ENCODE measurements at regions not wholly inside any gene's neighbourhood (a gene's known extent, or its start where the extent isn't known, plus 50 kb on each side); places are given as distances from the start of the nearest gene placed in this dataset.

GRCh38 chr1:213507472-213508223 is 456.6 kb downstream of the RPS6KC1 start:
- Histone ChIP-seq H3K4me1 (ENCODE audit: control insufficient read depth in 2 of 2, insufficient read depth in 2 of 2, low read length in 2 of 2) (no peaks in the 10 kb centered on the region), H3K27me3 (replicated peaks in 1 of 4; ENCODE audit: control extremely low read depth in 1 of 4, control insufficient read depth in 3 of 4, insufficient read depth in 4 of 4, low read length in 3 of 4) (no peaks in the 10 kb centered on the region), H4K20me1 (ENCODE audit: control insufficient read depth, insufficient read depth, low read length, poor library complexity, severe bottlenecking) (no peaks in the 10 kb centered on the region), H3K4me2 (replicated peaks; ENCODE audit: low read depth, low read length, poor library complexity, severe bottlenecking) (no peak overlapping the region), H3K79me2 (ENCODE audit: control insufficient read depth, insufficient read depth, low read length) (no peaks in the 10 kb centered on the region), H3K27ac (ENCODE audit: low read length in 2 of 2) (no peak overlapping the region), H3K9me3 (ENCODE audit: control extremely low read depth in 1 of 3, control insufficient read depth in 2 of 3, insufficient read depth in 1 of 3, low read length in 2 of 3) (peaks cover 0 to 2% (median 0%) of the 10 kb centered on the region in 3 donors), H3K4me3 (ENCODE audit: control extremely low read depth in 1 of 5, extremely low read depth in 1 of 5, insufficient read depth in 1 of 5, low read depth in 2 of 5, low read length in 4 of 5) (no peak overlapping the region), H3K9ac (ENCODE audit: low read length) (no peak overlapping the region), H3K36me3 (replicated peaks in 1 of 2; ENCODE audit: control extremely low read depth in 1 of 2, control insufficient read depth in 1 of 2, extremely low read depth in 1 of 2, insufficient read depth in 2 of 2, low read length in 1 of 2) (no peaks in the 10 kb centered on the region), H2AFZ (ENCODE audit: insufficient read depth, low read depth, low read length, poor library complexity, severe bottlenecking) (no peak overlapping the region)
- no peak overlapping the region for H3K4me3 Mint-ChIP-seq
- no peak overlapping the region for H3K27ac Mint-ChIP-seq
- intact Hi-C loops (cut with micrococcal nuclease): no loop called here
- no peak for DNase-seq
- no peak for TF ChIP-seq EZH2 (IDR thresholded peaks at IDR 0.05; ENCODE audit: borderline replicate concordance, insufficient read depth, low read depth, low read length, poor library complexity, severe bottlenecking)
- ChIA-PET POLR2A (no interaction called here), CTCF (no interaction called here)
- ATAC-seq (ENCODE audit: low read depth): no peak
- 60% methylated on average over 1 of the region's 7 CpGs for WGBS (ENCODE audit: insufficient coverage)
- peaks cover 5% of the 10 kb centered on the region for H3K27me3 Mint-ChIP-seq
- no peaks in the 10 kb centered on the region for H3K9me3 Mint-ChIP-seq (ENCODE audit: insufficient read depth)
- no peaks in the 10 kb centered on the region for H3K4me1 Mint-ChIP-seq

- Mint-ChIP-seq H3K27ac (no peak overlapping the region), H3K27me3 (peaks cover 5% of the 10 kb centered on the region), H3K4me1 (no peaks in the 10 kb centered on the region), H3K9me3 (ENCODE audit: insufficient read depth) (no peaks in the 10 kb centered on the region), H3K4me3 (no peak overlapping the region)
- Histone ChIP-seq H3K36me3 (replicated peaks in 1 of 2; ENCODE audit: control extremely low read depth in 1 of 2, control insufficient read depth in 1 of 2, extremely low read depth in 1 of 2, insufficient read depth in 2 of 2, low read length in 1 of 2) (no peaks in the 10 kb centered on the region), H3K9me3 (ENCODE audit: control extremely low read depth in 1 of 3, control insufficient read depth in 2 of 3, insufficient read depth in 1 of 3, low read length in 2 of 3) (no peaks in the 10 kb centered on the region), H3K27me3 (replicated peaks in 1 of 4; ENCODE audit: control extremely low read depth in 1 of 4, control insufficient read depth in 3 of 4, insufficient read depth in 4 of 4, low read length in 3 of 4) (no peaks in the 10 kb centered on the region), H2AFZ (ENCODE audit: insufficient read depth, low read depth, low read length, poor library complexity, severe bottlenecking) (no peak overlapping the region), H4K20me1 (ENCODE audit: control insufficient read depth, insufficient read depth, low read length, poor library complexity, severe bottlenecking) (no peaks in the 10 kb centered on the region), H3K4me1 (ENCODE audit: control insufficient read depth in 2 of 2, insufficient read depth in 2 of 2, low read length in 2 of 2) (no peaks in the 10 kb centered on the region), H3K27ac (ENCODE audit: low read length in 2 of 2) (no peak overlapping the region), H3K4me2 (replicated peaks; ENCODE audit: low read depth, low read length, poor library complexity, severe bottlenecking) (no peak overlapping the region), H3K9ac (ENCODE audit: low read length) (no peak overlapping the region), H3K4me3 (ENCODE audit: control extremely low read depth in 1 of 5, extremely low read depth in 1 of 5, insufficient read depth in 1 of 5, low read depth in 2 of 5, low read length in 4 of 5) (no peak overlapping the region), H3K79me2 (ENCODE audit: control insufficient read depth, insufficient read depth, low read length) (no peaks in the 10 kb centered on the region)
- no peak for ATAC-seq (ENCODE audit: low read depth)
- DNase-seq: no peak
- CTCF ChIA-PET: no interaction called here
- intact Hi-C loops (cut with micrococcal nuclease): no loop called here
- TF ChIP-seq CTCF (IDR thresholded peaks at IDR 0.05) (no peak), EZH2 (IDR thresholded peaks at IDR 0.05; ENCODE audit: borderline replicate concordance, insufficient read depth, low read depth, low read length, poor library complexity, severe bottlenecking) (no peak)
- POLR2A ChIA-PET: no interaction called here
- WGBS (ENCODE audit: insufficient coverage): 55% methylated on average over 4 of the region's 4 CpGs
Observed at GRCh38 chr1:213511173-213511572, 460.1 kb downstream of the RPS6KC1 start.

Measured in B cell (primary cell).